ENCODE measurements at regions not wholly inside any gene's neighbourhood (a gene's known extent, or its start where the extent isn't known, plus 50 kb on each side); places are given as distances from the start of the nearest gene placed in this dataset.

- TF ChIP-seq FOXK2 (IDR thresholded peaks at IDR 0.05), result no peak
- TF ChIP-seq CREM (IDR thresholded peaks at IDR 0.05), result no peak
- no peak for TF ChIP-seq CREM (CRISPR knock-in tag; IDR thresholded peaks at IDR 0.05)
- no peak for TF ChIP-seq RAD21 (CRISPR knock-in tag; IDR thresholded peaks at IDR 0.05)
- TF ChIP-seq MTF2 (CRISPR knock-in tag; IDR thresholded peaks at IDR 0.05; ENCODE audit: borderline replicate concordance), result no peak
- TF ChIP-seq ZNF563 (CRISPR knock-in tag; IDR thresholded peaks at IDR 0.05), result no peak
- no peak for TF ChIP-seq ZMAT3 (CRISPR knock-in tag; conservative IDR thresholded peaks at IDR 0.05)
- no peak for TF ChIP-seq ZNF562 (CRISPR knock-in tag; IDR thresholded peaks at IDR 0.05; ENCODE audit: borderline replicate concordance)
- TF ChIP-seq PRPF4 (IDR thresholded peaks at IDR 0.05; ENCODE audit: low read depth, low read length, poor library complexity, severe bottlenecking), result no peak
- TF ChIP-seq FOXA1 (IDR thresholded peaks at IDR 0.05), result no peak
- peak; percentile 15; the same call in 1 of the 2 replicates for TF ChIP-seq FOXA1 (CRISPR knock-in tag; IDR thresholded peaks at IDR 0.05)
- no peak for TF ChIP-seq ZFAT (CRISPR knock-in tag; conservative IDR thresholded peaks at IDR 0.05)
- no peak for TF ChIP-seq TBL1XR1 (IDR thresholded peaks at IDR 0.05; ENCODE audit: borderline replicate concordance, low read length, partially characterized antibody)
- TF ChIP-seq ZNF589 (CRISPR knock-in tag; conservative IDR thresholded peaks at IDR 0.05), result no peak
- TF ChIP-seq MAF1 (CRISPR knock-in tag; IDR thresholded peaks at IDR 0.05; ENCODE audit: borderline replicate concordance), result no peak
- TF ChIP-seq PHB2 (IDR thresholded peaks at IDR 0.05; ENCODE audit: partially characterized antibody), result no peak
- no peak for TF ChIP-seq MIER3 (CRISPR knock-in tag; IDR thresholded peaks at IDR 0.05; ENCODE audit: borderline replicate concordance)
- TF ChIP-seq ZIK1 (CRISPR knock-in tag; IDR thresholded peaks at IDR 0.05; ENCODE audit: borderline replicate concordance, low read depth), result no peak
- no peak for TF ChIP-seq SAFB2 (CRISPR knock-in tag; IDR thresholded peaks at IDR 0.05; ENCODE audit: borderline replicate concordance, low read depth)
- peak; percentile 10; the same call in 1 of the 2 replicates for TF ChIP-seq ARID5B (CRISPR knock-in tag; IDR thresholded peaks at IDR 0.05)
- TF ChIP-seq NFYB (CRISPR knock-in tag; IDR thresholded peaks at IDR 0.05), result no peak
- TF ChIP-seq HOXA7 (CRISPR knock-in tag; IDR thresholded peaks at IDR 0.05), result no peak
- TF ChIP-seq FOXK1 (CRISPR knock-in tag; IDR thresholded peaks at IDR 0.05; ENCODE audit: borderline replicate concordance, low read depth), result no peak
- no peak for TF ChIP-seq ZNF432 (CRISPR knock-in tag; IDR thresholded peaks at IDR 0.05; ENCODE audit: borderline replicate concordance)
- TF ChIP-seq SIX1 (CRISPR knock-in tag; IDR thresholded peaks at IDR 0.05; ENCODE audit: borderline replicate concordance), result no peak
- TF ChIP-seq ATF7-NPFF (CRISPR knock-in tag; IDR thresholded peaks at IDR 0.05; ENCODE audit: low read depth), result no peak
- TF ChIP-seq, protein P1, sequence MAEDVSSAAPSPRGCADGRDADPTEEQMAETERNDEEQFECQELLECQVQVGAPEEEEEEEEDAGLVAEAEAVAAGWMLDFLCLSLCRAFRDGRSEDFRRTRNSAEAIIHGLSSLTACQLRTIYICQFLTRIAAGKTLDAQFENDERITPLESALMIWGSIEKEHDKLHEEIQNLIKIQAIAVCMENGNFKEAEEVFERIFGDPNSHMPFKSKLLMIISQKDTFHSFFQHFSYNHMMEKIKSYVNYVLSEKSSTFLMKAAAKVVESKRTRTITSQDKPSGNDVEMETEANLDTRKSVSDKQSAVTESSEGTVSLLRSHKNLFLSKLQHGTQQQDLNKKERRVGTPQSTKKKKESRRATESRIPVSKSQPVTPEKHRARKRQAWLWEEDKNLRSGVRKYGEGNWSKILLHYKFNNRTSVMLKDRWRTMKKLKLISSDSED (CRISPR knock-in tag; IDR thresholded peaks at IDR 0.05), result no peak
- no peak for TF ChIP-seq RFX5 (IDR thresholded peaks at IDR 0.05; ENCODE audit: low read depth, low read length)
- no peak for TF ChIP-seq ZNF350 (CRISPR knock-in tag; IDR thresholded peaks at IDR 0.05; ENCODE audit: borderline replicate concordance, low read depth)
Measured at GRCh38 chr17:77312786-77313599, 172.2 kb downstream of the SEC14L1 start (continued).

All from HepG2 (cell line).